ENCODE measurements at regions not wholly inside any gene's neighbourhood (a gene's known extent, or its start where the extent isn't known, plus 50 kb on each side); places are given as distances from the start of the nearest gene placed in this dataset.
"Not testable (repeated sequence)": the region's sequence is repeated elsewhere in the genome, so short reads cannot be mapped to it uniquely, and the experiment has no call there.

DNA sequence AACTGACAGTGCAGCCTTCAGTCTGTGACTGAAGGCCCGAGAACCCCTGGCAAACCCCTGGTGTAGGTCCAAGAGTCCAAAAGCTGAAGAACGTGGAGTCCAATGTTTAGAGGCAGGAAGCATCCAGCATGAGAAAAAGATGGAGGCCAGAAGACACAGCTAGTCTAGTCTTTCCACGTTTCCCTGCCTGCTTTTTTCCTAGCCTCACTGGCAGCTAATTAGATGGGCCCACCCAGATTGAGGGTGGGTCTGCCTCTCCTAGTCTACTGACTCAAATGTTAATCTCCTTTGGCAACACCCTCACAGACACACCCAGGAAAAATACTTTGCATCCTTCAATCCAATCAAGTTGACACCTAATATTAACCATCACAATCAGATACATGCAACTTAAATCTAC, 87.8 kb downstream of the TENT5D start:
- Histone ChIP-seq H3K4me1 (ENCODE audit: control insufficient read depth, insufficient read depth, low read length) (peaks cover 13% of the 10 kb centered on the region), H3K9me3 (ENCODE audit: control insufficient read depth, insufficient read depth, low read length) (peaks cover 22% of the 10 kb centered on the region)
- not testable (repeated sequence) for H3K4me3 ChIP-seq (ENCODE audit: low read depth, low read length); H3K36me3 ChIP-seq (ENCODE audit: control insufficient read depth, insufficient read depth, low read length); H3K27ac ChIP-seq (ENCODE audit: low read depth, low read length); H3K9ac ChIP-seq (ENCODE audit: low read depth, low read length); H3K27me3 ChIP-seq (ENCODE audit: control insufficient read depth, insufficient read depth, low read length)

DNA sequence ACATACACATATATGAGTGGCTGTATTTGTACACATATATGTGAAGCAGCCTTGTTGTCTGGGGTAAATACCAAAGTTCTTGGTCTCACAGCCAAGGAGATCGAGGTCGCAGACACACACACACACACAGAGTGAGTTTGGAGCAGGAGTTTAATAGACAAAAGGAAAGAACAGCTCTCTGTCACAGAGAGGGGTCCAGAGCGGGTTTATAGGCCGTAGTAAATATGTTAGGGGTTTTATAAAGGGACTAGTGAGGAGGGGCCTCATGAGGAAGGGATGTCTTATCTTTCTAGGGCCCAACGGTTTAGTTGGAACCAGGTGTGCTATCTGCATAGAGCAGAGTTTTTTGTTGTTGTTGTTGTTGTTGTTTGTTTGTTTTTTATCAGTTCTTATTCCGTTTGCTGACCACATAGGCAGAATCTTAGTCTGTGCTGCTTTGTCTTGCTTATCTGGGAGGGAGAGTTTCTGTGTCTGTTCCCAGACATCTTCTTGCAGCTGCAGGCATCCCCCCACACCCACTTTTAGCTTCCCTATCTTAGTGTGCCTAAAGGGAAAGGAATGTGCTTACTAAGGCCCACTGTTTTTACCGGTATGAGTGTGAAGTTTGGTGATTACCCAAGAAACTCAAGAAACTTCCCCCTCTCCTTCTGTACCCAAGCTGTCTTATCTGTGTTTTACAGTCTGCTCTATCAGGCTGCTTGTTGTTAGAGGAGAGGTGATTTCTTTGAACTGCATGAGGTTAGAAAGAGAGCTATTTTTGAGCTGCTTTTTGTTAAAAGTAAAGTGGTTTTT, 91.9 kb downstream of the TENT5D start:
- peak overlapping the region; percentile 13; the same call in 1 of the 2 replicates for H3K4me3 ChIP-seq (ENCODE audit: low read depth, low read length)
- H3K27me3 ChIP-seq (ENCODE audit: control insufficient read depth, insufficient read depth, low read length) = no peaks in the 10 kb centered on the region
- H3K9me3 ChIP-seq (ENCODE audit: control insufficient read depth, insufficient read depth, low read length) = peaks cover 24% of the 10 kb centered on the region; the same call in 1 of the 2 replicates
- H3K27ac ChIP-seq (ENCODE audit: low read depth, low read length) = peak overlapping the region; percentile 78
- H3K4me1 ChIP-seq (ENCODE audit: control insufficient read depth, insufficient read depth, low read length) = peaks cover 19% of the 10 kb centered on the region
- no peak overlapping the region for H3K9ac ChIP-seq (ENCODE audit: low read depth, low read length)
- H3K36me3 ChIP-seq (ENCODE audit: control insufficient read depth, insufficient read depth, low read length) = no peaks in the 10 kb centered on the region

DNA sequence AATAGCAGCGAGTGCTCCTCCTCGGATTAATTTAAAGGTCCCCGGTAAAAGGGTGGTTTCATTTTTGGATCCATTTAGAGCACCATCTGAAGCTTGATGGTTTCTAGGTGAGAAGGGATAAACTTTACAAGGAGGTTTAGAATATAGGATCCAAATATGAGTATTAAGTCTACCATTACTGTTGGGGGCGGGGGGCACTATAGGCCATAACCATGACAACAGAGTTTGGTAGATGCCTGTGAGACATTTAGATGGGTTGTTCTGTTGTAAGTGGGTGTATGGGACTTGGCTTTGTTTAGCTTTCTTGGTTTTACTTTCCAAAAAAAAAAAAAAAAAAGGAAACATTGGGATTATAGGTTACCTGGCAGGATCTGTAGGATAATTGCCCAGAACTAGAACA, 92.7 kb downstream of the TENT5D start:
- H3K9me3 ChIP-seq (ENCODE audit: control insufficient read depth, insufficient read depth, low read length) = peaks cover 25% of the 10 kb centered on the region; the same call in 1 of the 2 replicates
- H3K27me3 ChIP-seq (ENCODE audit: control insufficient read depth, insufficient read depth, low read length) = no peaks in the 10 kb centered on the region
- no peak overlapping the region for H3K4me3 ChIP-seq (ENCODE audit: low read depth, low read length)
- H3K9ac ChIP-seq (ENCODE audit: low read depth, low read length) = no peak overlapping the region
- peak overlapping the region; percentile 78 for H3K27ac ChIP-seq (ENCODE audit: low read depth, low read length)
- peaks cover 19% of the 10 kb centered on the region for H3K4me1 ChIP-seq (ENCODE audit: control insufficient read depth, insufficient read depth, low read length)
- no peaks in the 10 kb centered on the region for H3K36me3 ChIP-seq (ENCODE audit: control insufficient read depth, insufficient read depth, low read length)

DNA sequence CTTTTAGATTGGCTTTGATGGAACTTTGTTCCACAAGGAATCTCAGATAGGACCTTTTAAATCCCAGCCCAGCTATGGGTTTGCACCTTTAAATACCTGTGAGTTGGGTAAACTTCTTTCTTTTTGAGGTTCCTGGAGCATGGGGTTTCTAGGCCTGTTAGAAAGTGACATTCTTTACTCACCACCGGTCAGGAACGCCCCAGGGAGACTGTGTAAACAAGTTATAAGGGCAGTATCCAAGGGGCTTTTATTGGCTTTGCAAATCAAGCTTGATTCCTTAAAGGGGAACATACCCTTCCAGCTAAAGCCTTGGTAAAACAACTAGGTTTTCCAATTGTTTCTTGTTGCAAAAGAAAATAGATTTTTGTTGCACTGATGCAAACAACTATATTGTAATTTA, 93.4 kb downstream of the TENT5D start:
- H3K27me3 ChIP-seq (ENCODE audit: control insufficient read depth, insufficient read depth, low read length) = no peaks in the 10 kb centered on the region
- H3K36me3 ChIP-seq (ENCODE audit: control insufficient read depth, insufficient read depth, low read length) = no peaks in the 10 kb centered on the region
- H3K4me3 ChIP-seq (ENCODE audit: low read depth, low read length) = no peak overlapping the region
- H3K9me3 ChIP-seq (ENCODE audit: control insufficient read depth, insufficient read depth, low read length) = peaks cover 25% of the 10 kb centered on the region; the same call in 1 of the 2 replicates
- peak overlapping the region; percentile 78 for H3K27ac ChIP-seq (ENCODE audit: low read depth, low read length)
- peaks cover 19% of the 10 kb centered on the region for H3K4me1 ChIP-seq (ENCODE audit: control insufficient read depth, insufficient read depth, low read length)
- H3K9ac ChIP-seq (ENCODE audit: low read depth, low read length) = no peak overlapping the region

- Histone ChIP-seq H3K27ac (ENCODE audit: low read depth, low read length) (no peak overlapping the region), H3K36me3 (ENCODE audit: control insufficient read depth, insufficient read depth, low read length) (no peaks in the 10 kb centered on the region)
These were observed 116.8 kb downstream of the TENT5D start for GRCh38 chrX:80537096-80537495.

DNA sequence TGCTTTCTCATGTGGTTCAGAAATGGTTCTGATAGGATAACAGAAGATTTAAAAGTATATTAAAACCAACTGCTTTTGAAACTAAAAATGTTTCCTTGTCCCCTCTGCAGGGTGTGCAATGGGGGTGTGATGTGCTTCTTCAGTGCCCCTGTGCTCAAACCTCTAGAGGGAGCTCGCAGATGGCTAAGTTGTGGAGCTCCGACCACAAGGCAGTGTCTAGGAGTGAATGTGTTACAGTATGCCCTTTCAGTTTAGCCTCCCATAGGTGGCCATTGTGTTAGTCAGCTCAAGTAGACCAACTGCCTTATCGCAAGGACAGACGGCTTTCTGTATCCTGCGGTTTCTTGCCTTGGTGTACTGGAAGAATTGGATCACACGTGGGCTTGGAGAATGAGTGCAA, 130.5 kb downstream of the TENT5D start:
- H3K27ac ChIP-seq (ENCODE audit: low read depth, low read length) = no peak overlapping the region

More at GRCh38 chrX:80537096-80537495, 116.8 kb downstream of the TENT5D start:
- Histone ChIP-seq H3K9me3 (ENCODE audit: control insufficient read depth, insufficient read depth, low read length) (peaks cover 40% of the 10 kb centered on the region), H3K9ac (ENCODE audit: low read depth, low read length) (no peak overlapping the region), H3K4me3 (ENCODE audit: low read depth, low read length) (no peak overlapping the region), H3K4me1 (ENCODE audit: control insufficient read depth, insufficient read depth, low read length) (no peaks in the 10 kb centered on the region), H3K27me3 (ENCODE audit: control insufficient read depth, insufficient read depth, low read length) (no peaks in the 10 kb centered on the region)

DNA sequence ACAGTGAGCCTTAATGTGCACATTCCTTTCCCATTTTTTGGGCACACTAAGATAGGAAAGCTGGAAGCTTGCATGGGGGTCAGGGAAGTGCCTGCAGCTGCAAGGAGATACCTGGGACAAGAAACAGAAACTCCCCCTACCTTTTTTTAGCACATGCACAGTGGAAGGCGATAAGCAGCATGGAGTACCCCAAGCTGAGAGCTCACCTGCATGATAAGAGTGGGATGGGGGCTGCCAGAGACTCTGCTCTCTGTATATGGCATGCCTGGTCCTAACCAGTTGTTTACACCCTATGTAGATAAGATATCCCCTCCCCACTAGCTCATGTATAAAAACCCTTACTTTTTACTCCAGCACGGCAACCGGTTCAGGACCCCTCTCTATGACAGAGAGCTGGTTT, 135.9 kb downstream of the TENT5D start:
- Histone ChIP-seq H3K27me3 (ENCODE audit: control insufficient read depth, insufficient read depth, low read length) (no peaks in the 10 kb centered on the region), H3K36me3 (ENCODE audit: control insufficient read depth, insufficient read depth, low read length) (no peaks in the 10 kb centered on the region), H3K27ac (ENCODE audit: low read depth, low read length) (no peak overlapping the region), H3K9me3 (ENCODE audit: control insufficient read depth, insufficient read depth, low read length) (peaks cover 87% of the 10 kb centered on the region), H3K9ac (ENCODE audit: low read depth, low read length) (no peak overlapping the region), H3K4me3 (ENCODE audit: low read depth, low read length) (no peak overlapping the region), H3K4me1 (ENCODE audit: control insufficient read depth, insufficient read depth, low read length) (no peaks in the 10 kb centered on the region)

More for the DNA sequence above, 130.5 kb downstream of the TENT5D start:
- Histone ChIP-seq H3K36me3 (ENCODE audit: control insufficient read depth, insufficient read depth, low read length) (no peaks in the 10 kb centered on the region), H3K27me3 (ENCODE audit: control insufficient read depth, insufficient read depth, low read length) (no peaks in the 10 kb centered on the region), H3K9me3 (ENCODE audit: control insufficient read depth, insufficient read depth, low read length) (peaks cover 60% of the 10 kb centered on the region), H3K4me1 (ENCODE audit: control insufficient read depth, insufficient read depth, low read length) (no peaks in the 10 kb centered on the region), H3K9ac (ENCODE audit: low read depth, low read length) (no peak overlapping the region), H3K4me3 (ENCODE audit: low read depth, low read length) (no peak overlapping the region)

GRCh38 chrX:80572636-80573035, 152.4 kb downstream of the TENT5D start:
- peaks cover 51% of the 10 kb centered on the region for H3K9me3 ChIP-seq (ENCODE audit: control insufficient read depth, insufficient read depth, low read length)
- H3K9ac ChIP-seq (ENCODE audit: low read depth, low read length) = no peak overlapping the region
- H3K4me3 ChIP-seq (ENCODE audit: low read depth, low read length) = no peak overlapping the region
- no peak overlapping the region for H3K27ac ChIP-seq (ENCODE audit: low read depth, low read length)
- no peaks in the 10 kb centered on the region; the same call in 1 of the 2 replicates for H3K4me1 ChIP-seq (ENCODE audit: control insufficient read depth, insufficient read depth, low read length)
- H3K36me3 ChIP-seq (ENCODE audit: control insufficient read depth, insufficient read depth, low read length) = no peaks in the 10 kb centered on the region
- H3K27me3 ChIP-seq (ENCODE audit: control insufficient read depth, insufficient read depth, low read length) = no peaks in the 10 kb centered on the region

DNA sequence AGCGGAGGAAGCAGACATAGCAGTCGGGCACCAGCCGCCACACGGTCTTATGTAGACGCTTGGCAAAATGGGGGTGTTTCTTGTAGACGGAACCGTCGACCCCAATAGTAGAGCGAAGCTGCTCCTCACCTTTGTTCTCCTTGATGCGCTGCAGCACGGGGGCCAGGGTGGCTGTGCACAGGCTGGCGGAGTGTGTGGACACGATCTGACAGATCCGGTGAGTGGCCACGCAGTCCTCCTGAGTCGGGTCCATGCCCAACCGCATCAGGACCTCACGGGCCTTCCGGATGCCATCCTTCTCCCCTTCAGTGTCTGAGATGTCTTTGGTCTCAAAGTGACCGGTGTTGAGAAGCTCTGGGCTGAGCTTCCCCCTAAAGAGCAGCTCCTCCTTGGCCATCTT, 153.0 kb downstream of the TENT5D start:
- Histone ChIP-seq H3K4me1 (ENCODE audit: control insufficient read depth, insufficient read depth, low read length) (no peaks in the 10 kb centered on the region; the same call in 1 of the 2 replicates), H3K9ac (ENCODE audit: low read depth, low read length) (no peak overlapping the region), H3K9me3 (ENCODE audit: control insufficient read depth, insufficient read depth, low read length) (peaks cover 46% of the 10 kb centered on the region), H3K36me3 (ENCODE audit: control insufficient read depth, insufficient read depth, low read length) (no peaks in the 10 kb centered on the region), H3K27ac (ENCODE audit: low read depth, low read length) (no peak overlapping the region), H3K27me3 (ENCODE audit: control insufficient read depth, insufficient read depth, low read length) (no peaks in the 10 kb centered on the region), H3K4me3 (ENCODE audit: low read depth, low read length) (no peak overlapping the region)

- H3K4me3 ChIP-seq (ENCODE audit: low read depth, low read length); H3K27ac ChIP-seq (ENCODE audit: low read depth, low read length); H3K36me3 ChIP-seq (ENCODE audit: control insufficient read depth, insufficient read depth, low read length); H3K9ac ChIP-seq (ENCODE audit: low read depth, low read length); H3K4me1 ChIP-seq (ENCODE audit: control insufficient read depth, insufficient read depth, low read length); H3K27me3 ChIP-seq (ENCODE audit: control insufficient read depth, insufficient read depth, low read length): not testable (repeated sequence)
- H3K9me3 ChIP-seq (ENCODE audit: control insufficient read depth, insufficient read depth, low read length) = peaks cover 46% of the 10 kb centered on the region
These were observed 154.3 kb downstream of the TENT5D start for GRCh38 chrX:80574486-80575086.

- H3K9me3 ChIP-seq (ENCODE audit: control insufficient read depth, insufficient read depth, low read length) = peaks cover 46% of the 10 kb centered on the region
- H3K4me3 ChIP-seq (ENCODE audit: low read depth, low read length) = no peak overlapping the region
- H3K27me3 ChIP-seq (ENCODE audit: control insufficient read depth, insufficient read depth, low read length) = no peaks in the 10 kb centered on the region
- no peak overlapping the region for H3K9ac ChIP-seq (ENCODE audit: low read depth, low read length)
- H3K36me3 ChIP-seq (ENCODE audit: control insufficient read depth, insufficient read depth, low read length) = no peaks in the 10 kb centered on the region
- H3K4me1 ChIP-seq (ENCODE audit: control insufficient read depth, insufficient read depth, low read length) = no peaks in the 10 kb centered on the region; the same call in 1 of the 2 replicates
- no peak overlapping the region for H3K27ac ChIP-seq (ENCODE audit: low read depth, low read length)
These were observed 156.0 kb downstream of the TENT5D start for GRCh38 chrX:80576267-80576666.

All from HUES48 (cell line).